ENCODE measurements at regions not wholly inside any gene's neighbourhood (a gene's known extent, or its start where the extent isn't known, plus 50 kb on each side); places are given as distances from the start of the nearest gene placed in this dataset.

DNA sequence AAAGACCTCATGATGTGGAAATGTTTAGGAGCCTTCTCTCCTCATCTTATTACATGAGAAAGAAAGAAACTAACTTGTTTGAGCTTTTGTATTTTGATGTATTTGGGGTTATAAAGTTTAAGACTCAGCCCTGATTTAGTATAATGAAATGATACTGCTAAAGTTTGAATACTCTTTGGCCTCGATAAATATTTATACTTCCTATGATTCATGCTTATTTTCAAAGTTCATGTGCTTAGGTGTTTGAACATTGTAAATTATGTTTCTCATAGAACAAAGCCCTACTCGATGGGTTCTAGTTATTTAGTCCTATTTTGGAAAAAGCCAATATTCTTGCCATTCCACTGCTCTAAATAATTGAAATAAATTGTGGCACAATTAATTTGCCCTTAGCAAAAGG, 303.2 kb downstream of the ZWINT start:
- no peaks in the 10 kb centered on the region for H3K79me2 ChIP-seq (ENCODE audit: control insufficient read depth, insufficient read depth, low read length)
- H4K20me1 ChIP-seq (ENCODE audit: control insufficient read depth, insufficient read depth), result no peaks in the 10 kb centered on the region
- FAIRE-seq (no peak), DNase-seq (ENCODE audit: low read depth, low spot score) (no peak), ATAC-seq (no peak)
- H3K4me1 ChIP-seq (ENCODE audit: control insufficient read depth, insufficient read depth, low read length), result no peaks in the 10 kb centered on the region
- ChIA-PET RAD21 (ENCODE audit: unreplicated experiment) (no interaction called here), POLR2A (no interaction called here), CTCF (no interaction called here), SMC1A (ENCODE audit: uncharacterized antibody, unreplicated experiment) (no interaction called here)
- H3K4me3 ChIP-seq, result no peak overlapping the region
- H3K9ac ChIP-seq (ENCODE audit: control insufficient read depth, insufficient read depth, low read length), result no peak overlapping the region
- no peak overlapping the region for H2AFZ ChIP-seq (ENCODE audit: control insufficient read depth, low read depth, low read length)
- TF ChIP-seq ZNF24 (IDR thresholded peaks at IDR 0.05), result no peak
- TF ChIP-seq BACH1 (IDR thresholded peaks at IDR 0.05; ENCODE audit: borderline replicate concordance), result no peak
- no peak for TF ChIP-seq CHD2 (IDR thresholded peaks at IDR 0.05; ENCODE audit: borderline replicate concordance, low read depth, low read length)
- no peak for TF ChIP-seq CHD1 (IDR thresholded peaks at IDR 0.05; ENCODE audit: low read depth, low read length)
- TF ChIP-seq STAT1 (conservative IDR thresholded peaks at IDR 0.05), result no peak
- H3K36me3 ChIP-seq (ENCODE audit: control insufficient read depth in 2 of 2, insufficient read depth in 2 of 2, low read length in 1 of 2), result no peaks in the 10 kb centered on the region
- BruUV-seq (replicated peaks), result no TSS peak
- intact Hi-C loops (cut with micrococcal nuclease; ENCODE audit: unreplicated experiment), result no loop called here
- in situ Hi-C loops (cut with MboI), result no loop called here
- 2% methylated on average over 2 of the region's 2 CpGs for WGBS (ENCODE audit: insufficient coverage, insufficient replicate concordance, low lambda C conversion rate, missing lambda C conversion rate)
- no peak overlapping the region for H3K27ac ChIP-seq (ENCODE audit: control insufficient read depth, insufficient read depth)
- no peaks in the 10 kb centered on the region for H3K9me3 ChIP-seq (replicated peaks; ENCODE audit: control insufficient read depth, insufficient read depth, low read length)
- H3K4me2 ChIP-seq (ENCODE audit: control insufficient read depth, insufficient read depth), result no peak overlapping the region
- no peaks in the 10 kb centered on the region for H3K27me3 ChIP-seq (replicated peaks in 1 of 2; ENCODE audit: control insufficient read depth in 2 of 2, insufficient read depth in 2 of 2, low read length in 1 of 2)

- ChIA-PET POLR2A (no interaction called here), RAD21 (ENCODE audit: unreplicated experiment) (no interaction called here), SMC1A (ENCODE audit: uncharacterized antibody, unreplicated experiment) (no interaction called here), CTCF (no interaction called here)
- Histone ChIP-seq H3K36me3 (ENCODE audit: control insufficient read depth in 2 of 2, insufficient read depth in 2 of 2, low read length in 1 of 2) (no peaks in the 10 kb centered on the region), H3K27me3 (replicated peaks in 1 of 2; ENCODE audit: control insufficient read depth in 2 of 2, insufficient read depth in 2 of 2, low read length in 1 of 2) (no peaks in the 10 kb centered on the region), H3K4me1 (ENCODE audit: control insufficient read depth, insufficient read depth, low read length) (no peaks in the 10 kb centered on the region), H4K20me1 (ENCODE audit: control insufficient read depth, insufficient read depth) (no peaks in the 10 kb centered on the region), H3K9me3 (replicated peaks; ENCODE audit: control insufficient read depth, insufficient read depth, low read length) (no peaks in the 10 kb centered on the region), H3K4me2 (ENCODE audit: control insufficient read depth, insufficient read depth) (no peak overlapping the region), H3K27ac (ENCODE audit: control insufficient read depth, insufficient read depth) (no peak overlapping the region), H2AFZ (ENCODE audit: control insufficient read depth, low read depth, low read length) (no peak overlapping the region), H3K79me2 (ENCODE audit: control insufficient read depth, insufficient read depth, low read length) (no peaks in the 10 kb centered on the region), H3K9ac (ENCODE audit: control insufficient read depth, insufficient read depth, low read length) (no peak overlapping the region), H3K4me3 (no peak overlapping the region)
- DNase-seq (ENCODE audit: low read depth, low spot score), result no peak
- BruUV-seq (replicated peaks), result no TSS peak
- 55% methylated on average over 8 of the region's 8 CpGs for WGBS (ENCODE audit: insufficient coverage, insufficient replicate concordance, low lambda C conversion rate, missing lambda C conversion rate)
- no peak for ATAC-seq
- FAIRE-seq, result no peak
- in situ Hi-C loops (cut with MboI) (no loop called here), intact Hi-C loops (cut with micrococcal nuclease; ENCODE audit: unreplicated experiment) (no loop called here)
- TF ChIP-seq CBX3 (IDR thresholded peaks at IDR 0.05; ENCODE audit: borderline replicate concordance, low read depth) (no peak), SPI1 (IDR thresholded peaks at IDR 0.05; ENCODE audit: borderline replicate concordance, insufficient read depth, low read depth, low read length) (no peak), ZSCAN29 (IDR thresholded peaks at IDR 0.05) (no peak), MEF2B (IDR thresholded peaks at IDR 0.05; ENCODE audit: partially characterized antibody, poor library complexity, severe bottlenecking) (no peak), SMARCA5 (IDR thresholded peaks at IDR 0.05) (no peak), CHD2 (IDR thresholded peaks at IDR 0.05; ENCODE audit: borderline replicate concordance, low read depth, low read length) (no peak), ZNF24 (IDR thresholded peaks at IDR 0.05) (no peak), POU2F2 (IDR thresholded peaks at IDR 0.05; ENCODE audit: borderline replicate concordance, low read depth, low read length) (no peak), CREM (IDR thresholded peaks at IDR 0.05; ENCODE audit: low read depth) (no peak)
- TF ChIP-seq, protein P1, sequence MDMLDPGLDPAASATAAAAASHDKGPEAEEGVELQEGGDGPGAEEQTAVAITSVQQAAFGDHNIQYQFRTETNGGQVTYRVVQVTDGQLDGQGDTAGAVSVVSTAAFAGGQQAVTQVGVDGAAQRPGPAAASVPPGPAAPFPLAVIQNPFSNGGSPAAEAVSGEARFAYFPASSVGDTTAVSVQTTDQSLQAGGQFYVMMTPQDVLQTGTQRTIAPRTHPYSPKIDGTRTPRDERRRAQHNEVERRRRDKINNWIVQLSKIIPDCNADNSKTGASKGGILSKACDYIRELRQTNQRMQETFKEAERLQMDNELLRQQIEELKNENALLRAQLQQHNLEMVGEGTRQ (IDR thresholded peaks at IDR 0.05; ENCODE audit: borderline replicate concordance, low read depth, low read length), result no peak
- TF ChIP-seq, protein P2, sequence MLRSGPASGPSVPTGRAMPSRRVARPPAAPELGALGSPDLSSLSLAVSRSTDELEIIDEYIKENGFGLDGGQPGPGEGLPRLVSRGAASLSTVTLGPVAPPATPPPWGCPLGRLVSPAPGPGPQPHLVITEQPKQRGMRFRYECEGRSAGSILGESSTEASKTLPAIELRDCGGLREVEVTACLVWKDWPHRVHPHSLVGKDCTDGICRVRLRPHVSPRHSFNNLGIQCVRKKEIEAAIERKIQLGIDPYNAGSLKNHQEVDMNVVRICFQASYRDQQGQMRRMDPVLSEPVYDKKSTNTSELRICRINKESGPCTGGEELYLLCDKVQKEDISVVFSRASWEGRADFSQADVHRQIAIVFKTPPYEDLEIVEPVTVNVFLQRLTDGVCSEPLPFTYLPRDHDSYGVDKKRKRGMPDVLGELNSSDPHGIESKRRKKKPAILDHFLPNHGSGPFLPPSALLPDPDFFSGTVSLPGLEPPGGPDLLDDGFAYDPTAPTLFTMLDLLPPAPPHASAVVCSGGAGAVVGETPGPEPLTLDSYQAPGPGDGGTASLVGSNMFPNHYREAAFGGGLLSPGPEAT (IDR thresholded peaks at IDR 0.05; ENCODE audit: low read depth), result no peak
Measured at GRCh38 chr10:56035489-56035888, 325.6 kb downstream of the ZWINT start.
